Limb (tissue), 2 donors: ENCODE measurements at regions not wholly inside any gene's neighbourhood (a gene's known extent, or its start where the extent isn't known, plus 50 kb on each side); places are given as distances from the start of the nearest gene placed in this dataset.
A peak's percentile ranks its signal among the peaks of the same experiment; 100 is the strongest.
"Not testable (repeated sequence)": the region's sequence is repeated elsewhere in the genome, so short reads cannot be mapped to it uniquely, and the experiment has no call there.

Source experiments
- DNase-seq, 2 donors: peaks; one replicate each; pipeline ENCODE4 v3.0.0-alpha.2; 2016; ENCODE audit errors: extremely low spot score in 2 of 2

GRCh38 chr6:82419132-82419581 lies 55.5 kb downstream of the TPBG start:
- DNase-seq = no peak

GRCh38 chr6:82419859-82420258 lies 56.2 kb downstream of the TPBG start:
- no peak for DNase-seq

GRCh38 chr6:82430611-82431010 lies 67.0 kb downstream of the TPBG start:
- DNase-seq = no peak

GRCh38 chr6:82436740-82437139 lies 73.1 kb downstream of the TPBG start:
- no peak for DNase-seq

- no peak for DNase-seq
These were observed 74.1 kb downstream of the TPBG start for GRCh38 chr6:82437701-82438100.

GRCh38 chr6:82441047-82441855 lies 77.6 kb downstream of the TPBG start:
- DNase-seq = peak in 1 of 2 donors; percentile 20

GRCh38 chr6:82442061-82442719 lies 78.6 kb downstream of the TPBG start:
- DNase-seq = no peak

GRCh38 chr6:82458147-82458546 lies 94.5 kb downstream of the TPBG start:
- DNase-seq = no peak

- DNase-seq = no peak
These were observed 95.1 kb downstream of the TPBG start for GRCh38 chr6:82458705-82459104.

GRCh38 chr6:82461536-82461935 lies 97.9 kb downstream of the TPBG start:
- DNase-seq = no peak

- DNase-seq = no peak
These were observed 103.7 kb downstream of the TPBG start for GRCh38 chr6:82467338-82467737.

- DNase-seq = not testable (repeated sequence)
These were observed 106.5 kb downstream of the TPBG start for GRCh38 chr6:82470123-82470522.

- DNase-seq = not testable (repeated sequence)
These were observed 111.5 kb downstream of the TPBG start for GRCh38 chr6:82475106-82475505.

GRCh38 chr6:82484001-82484400 lies 120.4 kb downstream of the TPBG start:
- no peak for DNase-seq

- no peak for DNase-seq
These were observed 121.4 kb downstream of the TPBG start for GRCh38 chr6:82484737-82485626.

GRCh38 chr6:82487895-82488294 lies 124.3 kb downstream of the TPBG start:
- DNase-seq = no peak

GRCh38 chr6:82488403-82488802 lies 124.8 kb downstream of the TPBG start:
- no peak for DNase-seq

GRCh38 chr6:82492134-82492533 lies 128.5 kb downstream of the TPBG start:
- DNase-seq = no peak

- no peak for DNase-seq
These were observed 129.8 kb downstream of the TPBG start for GRCh38 chr6:82493467-82493866.

- no peak for DNase-seq
These were observed 130.8 kb downstream of the TPBG start for GRCh38 chr6:82494367-82494766.

- not testable (repeated sequence) for DNase-seq
These were observed 138.3 kb downstream of the TPBG start for GRCh38 chr6:82501901-82502300.

GRCh38 chr6:82506526-82506925 lies 142.9 kb downstream of the TPBG start:
- no peak for DNase-seq
